ENCODE measurements at regions not wholly inside any gene's neighbourhood (a gene's known extent, or its start where the extent isn't known, plus 50 kb on each side); places are given as distances from the start of the nearest gene placed in this dataset.

- no peak for DNase-seq (ENCODE audit: low spot score)
Measured at GRCh38 chr17:77321649-77322513, 181.1 kb downstream of the SEC14L1 start.

GRCh38 chr17:77322514-77323412, 182.0 kb downstream of the SEC14L1 start:
- peak; percentile 48 for DNase-seq (ENCODE audit: low spot score)

GRCh38 chr17:77323413-77324171, 182.8 kb downstream of the SEC14L1 start:
- DNase-seq (ENCODE audit: low spot score) = no peak

GRCh38 chr17:77324227-77324626, 183.5 kb downstream of the SEC14L1 start:
- no peak for DNase-seq (ENCODE audit: low spot score)

- DNase-seq (ENCODE audit: low spot score) = no peak
Measured at GRCh38 chr17:77325577-77326075, 184.9 kb downstream of the SEC14L1 start.

- DNase-seq (ENCODE audit: low spot score) = no peak
Measured at GRCh38 chr17:77326076-77326591, 185.4 kb downstream of the SEC14L1 start.

GRCh38 chr17:77326636-77327035, 185.9 kb downstream of the SEC14L1 start:
- no peak for DNase-seq (ENCODE audit: low spot score)

GRCh38 chr17:77327181-77327565, 186.4 kb downstream of the SEC14L1 start:
- DNase-seq (ENCODE audit: low spot score) = no peak

GRCh38 chr17:77327566-77328464, 187.0 kb downstream of the SEC14L1 start:
- DNase-seq (ENCODE audit: low spot score) = no peak

GRCh38 chr17:77328823-77329740, 188.3 kb downstream of the SEC14L1 start:
- DNase-seq (ENCODE audit: low spot score) = no peak

- DNase-seq (ENCODE audit: low spot score) = no peak
Measured at GRCh38 chr17:77329741-77330531, 189.2 kb downstream of the SEC14L1 start.

- DNase-seq (ENCODE audit: low spot score) = no peak
Measured at GRCh38 chr17:77330602-77331081, 189.9 kb downstream of the SEC14L1 start.

- DNase-seq (ENCODE audit: low spot score) = peak; percentile 88
Measured at GRCh38 chr17:77331301-77331864, 190.6 kb downstream of the SEC14L1 start.

GRCh38 chr17:77332034-77332971, 191.5 kb downstream of the SEC14L1 start:
- no peak for DNase-seq (ENCODE audit: low spot score)

GRCh38 chr17:77332981-77333685, 192.4 kb downstream of the SEC14L1 start:
- DNase-seq (ENCODE audit: low spot score) = no peak

GRCh38 chr17:77337150-77337549, 196.4 kb downstream of the SEC14L1 start:
- no peak for DNase-seq (ENCODE audit: low spot score)

Measured in HuH-7.5 (cell line).